Endothelial cell (in vitro differentiated cells): ENCODE measurements at regions not wholly inside any gene's neighbourhood (a gene's known extent, or its start where the extent isn't known, plus 50 kb on each side); places are given as distances from the start of the nearest gene placed in this dataset.

Source experiments
- DNase-seq: peaks from one replicate; pipeline ENCODE4 v3.0.0; 2021; ENCODE audit warnings: low spot score
- H3K27ac Mint-ChIP-seq: one replicate; pipeline ENCODE4 v1.8.0; 2021; ENCODE audit warnings: mixed read lengths, inconsistent platforms; ENCODE audit not compliant: unreplicated experiment
- H3K27me3 Mint-ChIP-seq: one replicate; pipeline ENCODE4 v1.8.0; 2021; ENCODE audit warnings: mild to moderate bottlenecking, moderate library complexity, mixed read lengths, inconsistent platforms; ENCODE audit not compliant: unreplicated experiment
- H3K36me3 Mint-ChIP-seq: one replicate; pipeline ENCODE4 v1.8.0; 2021; ENCODE audit warnings: mild to moderate bottlenecking, low read depth, mixed read lengths, inconsistent platforms; ENCODE audit not compliant: unreplicated experiment
- H3K4me1 Mint-ChIP-seq: one replicate; pipeline ENCODE4 v1.8.0; 2021; ENCODE audit warnings: mild to moderate bottlenecking, mixed read lengths, inconsistent platforms; ENCODE audit not compliant: unreplicated experiment
- H3K4me3 Mint-ChIP-seq: one replicate; pipeline ENCODE4 v1.8.0; 2021; ENCODE audit warnings: mild to moderate bottlenecking, mixed read lengths, inconsistent platforms; ENCODE audit not compliant: unreplicated experiment
- H3K9me3 Mint-ChIP-seq: one replicate; pipeline ENCODE4 v1.8.0; 2021; ENCODE audit warnings: mixed read lengths, inconsistent platforms; ENCODE audit not compliant: unreplicated experiment
- CTCF ChIP-seq: fragments of 200-600 bp; sonication (generic); IDR thresholded peaks from one replicate; pipeline ENCODE4 v1.5.0; 2021; ENCODE audit warnings: antibody characterized with exemption; ENCODE audit not compliant: unreplicated experiment

- TF ChIP-seq CTCF: no peak
- no peaks in the 10 kb centered on the region for H3K9me3 Mint-ChIP-seq
- no peaks in the 10 kb centered on the region for H3K36me3 Mint-ChIP-seq
- no peaks in the 10 kb centered on the region for H3K4me1 Mint-ChIP-seq
- DNase-seq: no peak
- H3K27ac Mint-ChIP-seq: no peak overlapping the region
- no peaks in the 10 kb centered on the region for H3K27me3 Mint-ChIP-seq
- no peak overlapping the region for H3K4me3 Mint-ChIP-seq
Measured at GRCh38 chr1:73040811-73041210, 758.5 kb upstream of the NEGR1 start.

- H3K27ac Mint-ChIP-seq: no peak overlapping the region
- TF ChIP-seq CTCF: no peak
- H3K4me1 Mint-ChIP-seq: peaks cover 3% of the 10 kb centered on the region
- H3K9me3 Mint-ChIP-seq: no peaks in the 10 kb centered on the region
- H3K4me3 Mint-ChIP-seq: no peak overlapping the region
- no peaks in the 10 kb centered on the region for H3K36me3 Mint-ChIP-seq
- H3K27me3 Mint-ChIP-seq: no peaks in the 10 kb centered on the region
- DNase-seq: no peak
Measured at GRCh38 chr1:73034271-73034670, 751.9 kb upstream of the NEGR1 start.

GRCh38 chr1:73033640-73034039 lies 751.3 kb upstream of the NEGR1 start:
- Mint-ChIP-seq H3K9me3 (no peaks in the 10 kb centered on the region), H3K27me3 (no peaks in the 10 kb centered on the region), H3K4me3 (no peak overlapping the region), H3K4me1 (peaks cover 3% of the 10 kb centered on the region), H3K36me3 (no peaks in the 10 kb centered on the region), H3K27ac (no peak overlapping the region)
- DNase-seq: no peak
- no peak for TF ChIP-seq CTCF

- Mint-ChIP-seq H3K9me3 (no peaks in the 10 kb centered on the region), H3K27ac (no peak overlapping the region), H3K27me3 (no peaks in the 10 kb centered on the region), H3K4me3 (no peak overlapping the region), H3K4me1 (peaks cover 3% of the 10 kb centered on the region), H3K36me3 (no peaks in the 10 kb centered on the region)
- TF ChIP-seq CTCF: no peak
- DNase-seq: no peak
Measured at GRCh38 chr1:73029571-73029970, 747.2 kb upstream of the NEGR1 start.

DNA sequence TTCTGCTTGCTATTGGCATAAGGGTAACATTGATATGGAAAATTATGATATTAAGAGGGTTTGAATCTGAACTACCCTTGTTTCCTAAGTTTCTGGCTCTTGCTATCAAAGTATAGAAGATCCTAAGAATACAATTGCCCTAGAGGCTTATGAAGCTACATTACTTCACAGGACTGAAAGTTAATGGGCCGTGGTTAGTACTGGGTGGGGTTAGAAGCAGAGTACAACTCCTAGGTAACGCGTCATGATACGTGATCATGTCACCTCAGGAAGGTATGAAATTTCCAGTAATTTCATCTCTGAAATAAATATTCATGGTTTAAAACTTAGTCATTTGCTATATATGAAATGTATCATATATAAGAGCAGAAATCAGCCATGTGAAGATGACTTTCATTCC lies 743.8 kb upstream of the NEGR1 start:
- Mint-ChIP-seq H3K27ac (no peak overlapping the region), H3K36me3 (no peaks in the 10 kb centered on the region), H3K4me3 (no peak overlapping the region), H3K4me1 (no peaks in the 10 kb centered on the region), H3K9me3 (no peaks in the 10 kb centered on the region), H3K27me3 (no peaks in the 10 kb centered on the region)
- TF ChIP-seq CTCF: no peak
- DNase-seq: no peak
